NOMO-1 treated with dmso at 0.1 percent for 144 hours (cell line): ENCODE measurements at regions not wholly inside any gene's neighbourhood (a gene's known extent, or its start where the extent isn't known, plus 50 kb on each side); places are given as distances from the start of the nearest gene placed in this dataset.
"Not testable (repeated sequence)": the region's sequence is repeated elsewhere in the genome, so short reads cannot be mapped to it uniquely, and the experiment has no call there.

ENCODE experiments used
- DNase-seq: peaks from one replicate; lab custom pipeline; 2025; ENCODE audit not compliant: unreplicated experiment; lab: John Stamatoyannopoulos, UW

DNA sequence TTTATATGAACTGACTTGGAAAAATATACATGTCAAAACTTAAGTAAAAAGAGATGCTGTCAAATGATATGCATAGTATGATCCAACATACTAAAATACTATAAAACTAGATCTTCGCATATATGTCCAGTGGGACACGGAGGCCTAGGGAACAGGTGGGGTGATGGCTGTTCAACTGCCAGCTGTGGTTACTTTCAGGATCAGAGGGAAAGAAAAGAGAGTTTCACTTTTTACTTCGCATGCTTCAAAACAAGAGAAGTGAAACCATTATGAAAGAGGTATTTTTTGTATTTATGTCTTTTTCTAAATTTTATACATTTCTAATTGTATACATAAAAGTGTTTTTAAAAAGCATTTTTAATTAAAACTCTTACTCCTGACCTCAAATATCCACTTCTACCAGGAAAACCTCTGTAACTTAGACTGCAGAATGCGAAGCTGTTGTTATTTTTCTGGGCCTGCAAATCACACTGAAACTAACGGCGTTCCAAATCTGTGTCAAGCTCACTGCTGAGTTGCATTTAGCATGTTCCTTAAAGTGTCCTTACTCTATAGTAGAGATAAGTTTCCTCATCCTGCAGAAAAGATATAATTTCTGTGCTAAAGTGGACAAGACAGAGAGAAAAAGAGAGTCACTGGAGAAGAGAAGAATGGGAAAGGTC is 97.8 kb upstream of the SLC35G4 start:
- DNase-seq, result no peak

DNA sequence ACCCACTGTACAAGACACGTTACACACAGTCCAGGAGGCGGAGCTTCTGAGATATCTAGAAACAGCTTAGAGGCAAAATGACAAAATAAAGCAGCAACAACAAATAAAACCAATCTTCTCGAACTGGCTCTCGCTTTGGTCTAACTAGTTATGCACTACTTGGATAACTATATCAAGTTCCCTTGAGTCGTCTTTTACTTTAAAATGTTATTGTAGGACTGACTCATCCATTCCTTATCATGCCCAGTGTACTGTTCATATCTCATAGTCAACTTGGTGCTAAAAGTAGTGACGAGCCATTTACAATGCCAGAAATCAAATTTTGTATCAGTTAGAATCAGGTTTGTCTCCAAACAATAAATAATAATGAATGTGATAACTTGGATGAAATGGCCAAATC is 102.5 kb upstream of the SLC35G4 start:
- no peak for DNase-seq

DNA sequence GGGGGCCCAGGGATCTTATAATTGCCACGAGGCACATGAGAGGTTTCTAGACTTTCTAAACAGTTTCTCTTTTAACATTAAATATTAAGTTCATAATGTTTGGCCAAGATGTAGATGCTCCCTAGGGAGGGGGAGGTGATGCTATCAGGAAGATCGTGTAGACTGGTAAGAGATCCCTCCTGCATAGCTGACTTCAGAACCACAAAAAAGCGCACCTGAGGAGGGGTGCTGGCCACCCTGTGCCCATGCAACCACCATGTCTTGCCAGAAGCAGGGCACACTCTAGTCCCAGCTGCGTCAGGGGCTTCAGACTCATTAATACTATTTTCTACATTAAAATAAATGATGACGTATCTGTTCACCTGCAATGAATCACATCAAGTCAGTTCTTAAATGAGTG is 103.4 kb upstream of the SLC35G4 start:
- no peak for DNase-seq

DNA sequence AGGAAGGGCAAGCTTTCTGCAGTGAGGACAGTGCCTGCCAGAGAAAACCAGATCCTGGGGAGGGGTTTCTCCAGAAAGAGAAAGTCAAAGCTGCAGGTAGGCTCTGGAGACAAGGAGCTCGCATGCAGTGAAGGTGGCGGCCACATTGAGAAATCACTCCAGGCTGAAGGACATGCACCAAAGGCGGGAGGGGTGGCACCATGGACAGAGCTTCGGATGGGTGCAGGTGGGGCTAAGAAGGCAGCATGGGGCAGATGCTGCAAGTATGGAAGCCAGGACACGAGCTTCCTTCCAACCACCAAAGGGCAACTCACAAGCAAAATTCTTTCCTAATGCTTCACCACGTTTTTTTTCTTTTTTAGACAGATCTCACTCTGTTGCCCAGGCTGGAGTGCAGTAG is 104.4 kb upstream of the SLC35G4 start:
- no peak for DNase-seq

DNA sequence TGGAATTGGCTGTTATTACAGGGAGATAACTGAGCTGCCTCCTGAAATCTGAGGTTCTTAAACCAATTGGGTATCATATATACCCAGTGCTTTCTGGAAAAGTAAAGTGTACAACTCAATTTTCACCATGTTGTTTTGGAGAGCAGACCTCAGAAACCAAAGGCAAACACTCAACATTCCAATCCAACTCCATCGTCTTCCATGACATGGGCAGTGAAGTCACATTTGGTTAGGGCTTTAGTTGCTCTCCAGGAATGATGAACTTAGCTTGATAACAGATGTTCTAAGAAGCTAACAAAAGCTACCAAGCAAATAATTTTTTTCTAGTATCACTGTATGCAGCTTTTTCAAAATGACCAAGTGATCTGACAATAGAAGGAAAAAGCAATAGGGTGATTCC is 107.0 kb upstream of the SLC35G4 start:
- DNase-seq, result no peak

DNA sequence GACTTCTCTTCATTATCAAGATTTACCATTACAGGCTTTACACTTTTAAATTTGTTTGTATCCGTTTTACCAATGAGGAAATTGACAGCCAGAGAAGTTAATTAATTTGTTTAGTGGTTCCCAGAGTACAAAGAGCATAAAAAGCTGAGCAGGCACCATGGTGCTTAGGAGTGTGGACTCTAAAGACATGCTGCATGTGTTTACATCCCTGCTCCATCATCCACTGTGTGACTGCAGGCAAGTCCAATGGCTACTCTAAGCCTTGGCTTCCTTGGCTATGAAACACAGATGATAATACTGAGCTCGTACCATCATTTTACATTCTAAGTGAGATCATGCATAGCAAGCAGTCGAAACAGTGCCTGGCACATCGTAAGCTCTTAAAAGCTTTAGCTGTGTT is 108.0 kb upstream of the SLC35G4 start:
- no peak for DNase-seq

DNA sequence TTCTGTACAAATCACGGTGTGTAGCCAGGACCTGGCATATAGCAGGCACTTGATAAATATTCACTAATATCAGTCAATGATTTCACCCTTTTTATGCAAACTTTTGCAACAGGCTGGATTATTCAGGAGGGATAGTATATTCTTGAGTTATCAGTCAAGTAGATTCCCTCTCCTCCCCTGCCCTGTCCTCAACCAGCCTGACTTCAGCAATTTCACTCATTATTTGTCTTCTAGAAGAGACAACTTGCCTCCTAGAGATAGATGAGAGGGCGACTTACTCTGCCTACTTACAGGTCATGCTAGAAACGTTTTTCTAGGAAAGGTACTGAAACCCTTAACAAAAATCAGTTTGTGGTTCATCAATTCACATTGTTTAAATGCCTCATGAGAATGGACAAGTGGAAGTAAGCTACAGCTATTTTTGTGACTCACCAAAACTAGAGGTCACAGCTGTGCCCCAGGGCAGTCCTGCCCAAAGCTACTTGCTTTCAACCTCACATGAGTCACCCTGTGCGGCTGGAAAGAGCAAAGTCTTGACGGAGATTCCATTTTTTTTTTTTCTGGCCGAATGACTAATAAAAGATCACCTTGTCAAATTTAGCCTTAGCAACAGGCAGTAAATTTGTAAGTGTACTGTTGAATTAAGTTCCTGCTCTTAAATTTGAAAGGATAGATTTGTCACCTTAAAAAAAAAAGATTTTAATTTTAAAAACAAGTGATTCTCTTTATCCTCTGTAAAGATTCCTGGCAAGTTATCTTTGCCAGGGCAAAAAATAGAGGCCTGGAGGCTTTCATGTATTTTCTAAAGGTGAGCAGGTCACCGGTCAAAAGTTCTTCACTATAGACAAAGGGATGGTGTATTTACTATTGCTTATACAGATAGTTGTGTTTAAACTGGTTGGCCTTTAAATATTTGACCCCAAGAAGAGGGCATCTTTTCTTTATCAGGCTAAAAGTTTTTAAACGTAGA is 109.0 kb upstream of the SLC35G4 start:
- peak; percentile 18 for DNase-seq

DNA sequence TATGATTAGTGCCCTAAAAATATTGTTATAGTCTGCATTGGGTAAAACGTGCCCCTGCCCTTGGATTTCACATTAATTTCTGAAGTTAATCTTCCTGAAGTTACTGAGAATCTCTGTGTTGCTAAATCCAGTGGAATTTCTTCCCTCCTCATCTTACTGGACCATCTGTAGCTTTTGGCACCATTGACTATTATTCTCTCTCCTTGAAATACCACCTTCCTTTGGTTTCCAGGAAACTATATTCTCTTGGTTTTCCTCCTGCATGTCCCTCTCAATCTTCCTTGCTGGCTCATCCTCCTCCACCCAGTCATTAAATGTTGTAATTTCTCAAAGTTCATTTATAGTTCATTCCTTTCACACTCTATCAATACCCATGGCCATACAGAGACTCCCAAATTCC is 110.6 kb upstream of the SLC35G4 start:
- no peak for DNase-seq

DNA sequence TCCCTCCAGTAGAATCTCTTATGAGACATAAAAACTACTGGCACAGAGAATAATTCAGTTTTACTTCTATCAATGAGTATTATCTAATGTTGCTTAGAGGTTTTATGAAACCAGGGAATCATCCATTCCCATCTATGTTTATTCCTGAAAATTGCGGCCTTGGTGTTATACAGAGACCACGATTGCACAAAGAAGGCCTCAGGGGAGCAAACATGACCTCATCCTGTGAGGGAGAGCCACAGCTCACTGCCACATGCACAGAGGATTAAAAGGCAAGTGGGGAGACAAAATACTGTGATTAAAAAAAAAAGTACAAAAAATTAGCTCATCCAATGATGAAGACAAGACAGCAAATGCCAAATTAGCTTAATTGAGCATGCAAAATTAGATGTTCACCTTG is 111.8 kb upstream of the SLC35G4 start:
- DNase-seq, result no peak

DNA sequence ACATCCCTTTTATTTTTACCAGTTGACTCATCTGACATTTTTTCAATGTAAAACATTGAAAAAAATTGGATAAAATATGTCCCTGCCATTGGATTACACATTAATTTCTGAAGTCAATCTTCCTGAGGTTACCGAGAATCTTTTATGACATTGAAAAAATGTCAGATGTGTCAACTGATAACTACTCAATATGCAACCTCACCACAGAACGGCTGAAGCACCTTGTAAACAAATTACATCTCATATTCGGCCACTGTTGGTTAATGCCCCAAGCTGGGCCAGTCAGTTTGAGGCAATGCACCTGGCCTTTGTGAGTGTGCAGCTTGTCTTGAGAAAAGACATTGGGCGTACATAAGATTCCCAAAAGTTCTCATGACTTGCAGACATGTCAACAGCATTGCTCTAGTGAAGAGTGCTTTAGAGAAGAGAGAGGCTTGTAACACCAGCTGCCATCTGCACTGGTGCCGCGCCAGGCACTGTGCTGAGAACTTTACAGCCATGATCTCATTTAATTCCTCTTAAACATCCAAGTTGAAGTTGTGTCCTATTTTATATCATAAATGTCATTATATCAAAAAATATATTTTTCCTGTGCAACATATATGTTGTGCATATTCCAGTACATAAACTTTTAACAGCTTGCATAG is 112.7 kb upstream of the SLC35G4 start:
- no peak for DNase-seq

DNA sequence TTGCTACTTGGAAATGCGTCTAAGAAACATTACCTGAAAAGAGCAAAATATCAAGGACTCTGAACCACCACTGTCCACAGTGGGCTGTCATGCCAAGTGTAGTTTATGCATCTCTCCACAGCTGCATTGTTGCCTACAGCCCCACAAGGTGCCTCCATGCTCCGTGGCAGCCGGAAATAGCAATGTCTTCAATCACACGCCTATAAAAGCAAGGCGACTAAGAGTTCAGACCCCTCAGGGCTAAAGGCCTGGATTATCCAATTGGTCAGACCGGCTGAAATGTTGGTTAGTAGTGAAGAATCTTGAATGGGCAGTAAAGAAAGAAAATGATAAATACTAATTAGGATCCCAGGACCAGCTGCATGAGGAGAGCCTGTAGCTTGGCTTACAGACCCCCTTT is 114.0 kb upstream of the SLC35G4 start:
- no peak for DNase-seq

DNA sequence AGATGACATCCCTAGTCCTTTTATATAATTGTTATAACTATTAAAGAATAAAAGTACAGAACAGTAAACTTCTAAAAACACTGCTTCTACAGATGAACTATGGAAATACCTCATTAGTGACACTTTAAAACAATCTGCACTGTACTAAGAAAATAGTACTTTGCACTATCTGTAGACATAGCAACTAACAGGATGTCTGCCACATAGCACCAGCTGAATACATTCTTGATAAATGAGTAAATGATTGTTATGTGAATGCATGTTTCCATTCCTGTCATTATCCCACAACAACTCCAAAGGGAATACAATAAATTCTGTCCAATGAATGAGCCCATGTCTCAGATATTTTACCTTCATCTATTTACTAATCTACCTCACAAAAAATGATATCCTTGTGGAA is 115.3 kb upstream of the SLC35G4 start:
- no peak for DNase-seq

DNA sequence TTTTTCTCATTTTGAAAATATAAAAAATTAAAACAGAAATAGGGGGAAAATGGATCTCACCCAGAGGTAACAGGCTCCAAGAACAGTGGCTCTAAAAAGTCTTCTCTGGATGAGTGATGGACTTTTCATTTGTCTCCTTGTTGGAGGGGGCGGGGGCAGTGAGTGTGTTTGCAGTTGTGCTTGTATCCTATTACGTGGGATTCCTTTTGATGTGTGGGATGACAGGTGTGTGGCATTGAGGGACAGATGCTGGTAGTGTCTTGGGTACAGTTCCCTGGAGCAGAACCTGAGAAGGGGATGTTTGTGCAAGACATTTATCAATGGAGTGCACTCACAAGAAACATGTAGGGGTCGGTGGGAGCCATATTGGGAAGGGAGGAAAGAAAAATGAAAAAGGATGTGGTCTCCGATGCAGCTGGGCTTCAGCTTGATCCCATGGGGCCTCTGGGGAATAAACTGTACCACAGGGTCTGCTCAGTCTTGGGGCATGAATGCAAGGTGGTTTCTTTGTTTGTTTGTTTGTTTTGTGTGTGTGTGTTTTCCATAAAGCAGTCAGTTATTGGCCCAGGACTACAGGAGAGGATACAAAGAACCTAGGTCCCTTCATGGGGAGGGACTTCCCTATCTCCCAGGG is 120.0 kb upstream of the SLC35G4 start:
- DNase-seq, result no peak

DNA sequence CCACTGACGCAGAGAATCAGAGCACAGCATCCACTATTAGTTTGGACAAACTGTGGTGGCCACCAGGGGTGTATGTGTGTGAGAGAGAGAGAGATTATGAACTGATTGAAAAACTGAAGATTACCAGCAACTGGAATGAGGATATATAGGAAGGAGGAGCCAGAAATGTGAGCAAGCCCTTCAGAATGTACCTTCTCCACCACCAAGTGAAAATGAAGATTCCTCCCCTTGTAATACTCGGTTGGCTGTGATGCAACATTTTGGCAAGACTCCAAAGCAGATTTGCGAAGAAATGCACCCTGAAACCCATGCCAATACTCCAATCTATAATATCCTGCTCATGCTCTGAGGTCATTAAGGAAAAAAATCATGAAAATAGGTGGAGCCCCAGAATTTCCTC is 121.2 kb upstream of the SLC35G4 start:
- DNase-seq, result no peak

DNA sequence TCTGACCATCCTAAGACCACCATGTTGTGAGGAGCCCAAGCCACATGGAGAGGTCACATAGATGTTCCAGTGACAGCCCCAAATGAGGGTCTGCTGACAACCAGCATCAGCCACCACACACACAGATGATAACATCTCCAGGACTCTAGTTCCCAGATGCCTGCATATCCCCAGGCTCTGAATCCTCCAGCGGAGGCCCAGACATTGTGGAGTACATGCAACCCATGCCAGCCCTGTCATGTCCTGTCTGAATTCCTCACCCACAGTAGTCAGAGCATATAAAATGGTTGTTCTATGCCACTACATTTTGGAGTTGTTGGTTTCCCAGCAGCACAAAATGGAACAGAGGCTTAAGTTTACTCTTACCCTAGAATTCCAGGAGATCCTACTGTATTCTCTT is 122.0 kb upstream of the SLC35G4 start:
- DNase-seq, result no peak

DNA sequence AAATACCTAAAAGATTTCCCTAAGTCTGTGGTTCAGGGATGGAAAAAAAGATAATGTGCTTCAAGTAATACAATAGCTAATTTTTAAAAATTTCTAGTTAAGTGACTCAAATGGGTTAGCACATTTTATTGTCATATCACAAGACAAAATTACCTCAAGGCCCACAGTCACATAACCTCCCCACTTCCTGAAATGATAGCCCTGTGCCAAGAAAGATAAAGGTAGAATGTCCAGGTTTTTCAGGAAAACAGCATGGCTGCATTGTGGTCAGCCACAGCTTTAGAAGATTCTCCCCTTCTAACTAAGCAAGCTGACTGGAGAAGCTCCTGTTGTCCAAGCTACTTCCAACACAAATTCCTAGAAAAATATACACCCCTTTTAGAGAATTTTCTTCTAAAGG is 127.1 kb upstream of the SLC35G4 start:
- DNase-seq, result no peak

DNA sequence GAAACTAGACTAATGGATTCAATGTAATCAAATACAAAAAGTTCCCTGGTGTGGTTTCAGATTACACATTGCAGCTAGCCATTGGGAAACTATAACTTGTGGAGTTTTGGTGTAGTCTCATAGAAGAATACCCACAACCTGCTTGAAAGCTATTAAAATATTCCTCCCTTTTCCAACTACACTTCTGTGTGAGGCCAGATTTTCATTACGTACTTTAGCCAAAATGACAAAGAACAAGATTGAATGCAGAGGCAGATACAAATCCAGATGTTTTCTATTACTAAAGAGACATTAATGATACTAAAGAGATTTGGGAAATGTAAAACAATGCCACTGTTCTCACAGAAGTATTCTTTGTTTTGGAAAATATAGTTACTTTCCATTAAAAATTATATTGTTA is 128.7 kb upstream of the SLC35G4 start:
- DNase-seq, result no peak

DNA sequence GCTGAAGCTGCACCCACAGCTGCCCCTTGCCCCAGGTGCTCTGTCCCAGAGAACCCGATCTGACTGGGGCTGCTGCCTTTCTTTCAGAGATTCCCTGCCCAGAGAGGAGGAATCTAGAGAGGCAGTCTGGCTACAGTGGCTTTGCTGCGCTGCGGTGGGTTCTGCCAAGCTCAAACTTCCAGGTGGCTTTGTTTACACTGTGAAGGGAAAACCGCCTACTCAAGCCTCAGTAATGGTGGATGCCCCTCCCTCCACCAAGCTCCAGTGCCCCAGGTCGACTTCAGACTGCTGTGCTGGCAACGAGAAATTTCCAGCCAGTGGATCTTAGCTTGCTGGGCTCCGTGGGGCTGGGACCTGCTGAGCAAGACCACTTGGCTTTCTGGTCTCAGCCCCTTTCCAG is 130.4 kb upstream of the SLC35G4 start:
- not testable (repeated sequence) for DNase-seq

DNA sequence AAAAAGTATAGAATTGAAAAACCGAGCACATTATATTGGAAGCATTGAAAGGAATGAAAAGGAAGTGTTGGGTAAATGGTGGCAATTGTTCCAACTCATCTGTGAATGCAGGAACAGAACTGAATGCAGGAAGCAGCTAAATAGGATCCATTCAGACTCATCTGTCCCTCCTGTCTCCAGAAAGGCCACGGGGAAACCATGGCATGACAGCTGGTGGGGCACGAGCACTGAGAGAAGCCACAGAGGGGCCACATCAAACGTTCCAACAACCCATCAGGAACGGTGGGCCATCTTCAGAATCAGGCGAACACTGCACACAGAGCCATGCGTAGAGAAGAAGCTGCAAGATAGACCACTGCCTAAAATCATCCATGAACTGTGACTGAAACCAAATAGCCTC is 138.5 kb upstream of the SLC35G4 start:
- no peak for DNase-seq

DNA sequence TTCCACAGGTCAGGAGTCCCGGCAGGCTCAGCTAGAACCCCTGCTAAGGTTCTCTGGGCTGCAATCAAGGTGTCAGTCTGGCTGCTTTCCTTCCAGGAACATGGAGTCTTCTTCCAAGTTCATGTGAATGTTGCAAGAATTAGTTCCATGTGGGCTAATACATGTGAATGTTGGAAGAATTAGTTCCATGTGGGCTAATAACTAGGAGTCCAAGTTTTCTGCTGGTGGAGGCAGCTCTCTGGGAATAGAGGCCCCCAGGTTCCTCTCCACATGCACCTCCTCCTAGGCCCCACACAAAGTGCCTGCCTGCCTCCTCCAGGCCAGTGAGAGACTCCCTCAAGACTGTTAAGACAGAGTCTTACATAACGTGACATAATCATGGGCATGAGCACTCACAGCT is 140.8 kb upstream of the SLC35G4 start:
- no peak for DNase-seq

DNA sequence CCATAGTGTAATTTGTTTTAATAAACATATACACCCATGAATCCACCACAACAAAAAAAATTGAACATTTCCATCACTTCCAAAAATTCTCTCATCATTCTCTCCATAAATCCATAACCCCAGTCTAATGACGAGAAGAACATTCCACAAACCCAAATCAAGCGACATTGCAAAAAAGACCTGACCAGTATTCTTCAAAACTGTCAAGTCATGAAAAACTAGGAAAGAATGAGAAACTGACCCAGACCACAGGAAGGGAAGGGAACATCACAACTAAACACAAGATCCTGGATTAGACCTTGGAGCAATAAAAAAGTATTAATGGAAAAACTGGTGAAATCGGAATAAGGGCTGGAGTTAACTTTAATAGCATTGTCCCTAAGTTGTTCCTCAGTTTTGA is 141.3 kb upstream of the SLC35G4 start:
- no peak for DNase-seq

DNA sequence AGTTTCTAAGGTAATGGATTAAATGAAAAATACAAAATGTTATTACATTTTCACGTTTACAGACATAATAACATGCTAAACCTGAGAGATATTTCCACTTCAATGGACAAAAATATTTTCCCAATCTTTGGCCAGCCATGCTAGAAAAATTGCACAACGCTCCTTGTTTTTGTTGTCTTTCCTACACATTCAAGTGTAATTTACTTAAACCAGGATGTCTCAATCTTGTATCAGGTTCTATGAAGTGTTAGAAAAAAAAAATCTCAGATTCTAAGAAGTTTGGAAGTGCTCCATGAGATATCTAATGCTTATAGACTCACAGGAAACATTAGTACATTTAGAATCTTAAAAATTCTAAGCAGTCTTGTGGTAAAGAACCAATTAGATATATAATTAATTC is 141.8 kb upstream of the SLC35G4 start:
- no peak for DNase-seq
